ENCODE measurements at regions not wholly inside any gene's neighbourhood (a gene's known extent, or its start where the extent isn't known, plus 50 kb on each side); places are given as distances from the start of the nearest gene placed in this dataset.

DNA sequence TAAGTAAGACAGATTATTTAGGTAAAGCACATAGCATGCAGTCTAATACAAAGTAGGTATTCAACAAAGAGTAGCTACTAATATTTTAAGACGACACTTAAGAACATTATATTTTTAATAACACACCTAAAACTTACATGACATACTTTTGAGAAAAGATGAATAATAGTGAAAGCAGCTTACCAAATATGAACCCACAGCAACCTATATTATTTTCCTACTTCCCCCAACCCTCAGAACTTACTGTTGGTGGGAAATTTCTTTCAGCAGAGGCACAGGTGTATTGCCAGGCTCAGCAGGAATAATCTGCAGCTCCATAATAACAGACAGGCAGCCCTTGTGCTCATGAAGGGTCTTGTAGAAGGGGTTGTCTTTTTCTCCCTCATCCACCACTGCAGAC lies 498.9 kb downstream of the GLUD2 start:
- WGBS, 2 donors = 83% methylated on average over 1 of the region's 1 CpG
- Histone ChIP-seq H3K27me3 (no peaks in the 10 kb centered on the region), H3K9me3 (no peaks in the 10 kb centered on the region), H3K4me3 (replicated peaks in 1 of 3) (no peak overlapping the region), H3K27ac (no peak overlapping the region), H3K36me3 (no peaks in the 10 kb centered on the region), H3K4me1 (no peaks in the 10 kb centered on the region)
- no peak for DNase-seq
- intact Hi-C loops (cut with DNase I) = no loop called here
- TF ChIP-seq POLR2A (IDR thresholded peaks at IDR 0.05) = no peak
- TF ChIP-seq, protein P1, sequence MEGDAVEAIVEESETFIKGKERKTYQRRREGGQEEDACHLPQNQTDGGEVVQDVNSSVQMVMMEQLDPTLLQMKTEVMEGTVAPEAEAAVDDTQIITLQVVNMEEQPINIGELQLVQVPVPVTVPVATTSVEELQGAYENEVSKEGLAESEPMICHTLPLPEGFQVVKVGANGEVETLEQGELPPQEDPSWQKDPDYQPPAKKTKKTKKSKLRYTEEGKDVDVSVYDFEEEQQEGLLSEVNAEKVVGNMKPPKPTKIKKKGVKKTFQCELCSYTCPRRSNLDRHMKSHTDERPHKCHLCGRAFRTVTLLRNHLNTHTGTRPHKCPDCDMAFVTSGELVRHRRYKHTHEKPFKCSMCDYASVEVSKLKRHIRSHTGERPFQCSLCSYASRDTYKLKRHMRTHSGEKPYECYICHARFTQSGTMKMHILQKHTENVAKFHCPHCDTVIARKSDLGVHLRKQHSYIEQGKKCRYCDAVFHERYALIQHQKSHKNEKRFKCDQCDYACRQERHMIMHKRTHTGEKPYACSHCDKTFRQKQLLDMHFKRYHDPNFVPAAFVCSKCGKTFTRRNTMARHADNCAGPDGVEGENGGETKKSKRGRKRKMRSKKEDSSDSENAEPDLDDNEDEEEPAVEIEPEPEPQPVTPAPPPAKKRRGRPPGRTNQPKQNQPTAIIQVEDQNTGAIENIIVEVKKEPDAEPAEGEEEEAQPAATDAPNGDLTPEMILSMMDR (IDR thresholded peaks at IDR 0.05) = no peak

- no peak for TF ChIP-seq POLR2A (IDR thresholded peaks at IDR 0.05)
- TF ChIP-seq, protein P1 (IDR thresholded peaks at IDR 0.05) = no peak
- no peaks in the 10 kb centered on the region for H3K9me3 ChIP-seq
- H3K27ac ChIP-seq = no peak overlapping the region
- DNase-seq = no peak
- no peaks in the 10 kb centered on the region for H3K36me3 ChIP-seq
- H3K4me3 ChIP-seq (replicated peaks in 1 of 3) = no peak overlapping the region
- no peaks in the 10 kb centered on the region for H3K4me1 ChIP-seq
- intact Hi-C loops (cut with DNase I) = no loop called here
- 64% methylated on average over 2 of the region's 2 CpGs for WGBS, 2 donors
- no peaks in the 10 kb centered on the region for H3K27me3 ChIP-seq
Observed at GRCh38 chrX:121558886-121559285, 511.5 kb downstream of the GLUD2 start.

DNA sequence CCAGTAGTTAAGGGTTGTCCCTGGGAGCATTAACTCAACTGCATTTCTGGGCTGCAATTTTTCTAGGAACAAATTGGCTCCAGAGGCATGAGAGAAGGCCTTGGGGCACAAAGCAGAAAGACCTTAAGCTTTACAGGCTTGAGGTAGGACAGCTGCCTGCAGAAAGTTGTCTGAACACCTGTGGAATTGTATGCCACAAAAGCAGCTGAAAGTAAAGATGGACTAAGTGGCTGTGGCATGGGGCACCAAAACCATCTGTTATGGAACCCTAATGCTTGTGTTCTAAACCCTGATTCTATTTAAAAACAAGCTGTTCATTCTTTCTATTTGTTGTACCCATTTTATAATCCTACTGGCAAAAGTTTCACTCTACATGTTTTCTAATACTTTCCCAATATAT lies 515.2 kb downstream of the GLUD2 start:
- no peak for TF ChIP-seq POLR2A (IDR thresholded peaks at IDR 0.05)
- intact Hi-C loops (cut with DNase I) = no loop called here
- H3K4me3 ChIP-seq (replicated peaks in 1 of 3) = no peak overlapping the region
- no peak for DNase-seq
- no peaks in the 10 kb centered on the region for H3K9me3 ChIP-seq
- H3K27ac ChIP-seq = no peak overlapping the region
- H3K36me3 ChIP-seq = no peaks in the 10 kb centered on the region
- H3K27me3 ChIP-seq = no peaks in the 10 kb centered on the region
- H3K4me1 ChIP-seq = no peaks in the 10 kb centered on the region

DNA sequence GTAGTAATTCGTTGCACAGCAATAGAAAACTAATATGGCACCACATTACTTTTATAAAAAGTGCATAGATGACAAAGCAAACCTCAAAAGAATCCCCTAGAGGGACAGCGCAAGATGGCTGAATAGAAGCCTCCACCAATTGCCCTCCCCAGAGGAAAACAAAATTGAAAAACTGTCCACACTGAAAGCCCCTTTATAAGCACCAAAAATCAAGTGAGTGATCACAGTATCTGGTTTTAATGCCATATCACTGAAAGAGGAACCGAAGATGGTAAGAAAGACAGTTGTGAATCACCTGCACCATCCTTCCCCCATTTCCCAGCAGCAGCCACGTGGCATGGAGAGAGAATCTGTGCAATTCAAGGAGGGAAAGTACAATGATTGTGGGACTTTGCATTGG lies 522.2 kb downstream of the GLUD2 start:
- TF ChIP-seq POLR2A (IDR thresholded peaks at IDR 0.05) = no peak
- TF ChIP-seq, protein P1 (IDR thresholded peaks at IDR 0.05) = no peak
- Histone ChIP-seq H3K4me3 (replicated peaks in 1 of 3) (no peak overlapping the region), H3K4me1 (peaks cover 0 to 6% of the 10 kb centered on the region in 2 donors), H3K27ac (no peak overlapping the region), H3K27me3 (no peaks in the 10 kb centered on the region), H3K36me3 (no peaks in the 10 kb centered on the region), H3K9me3 (no peaks in the 10 kb centered on the region)
- intact Hi-C loops (cut with DNase I) = no loop called here
- 81 to 87% methylated on average over 4 of the region's 4 CpGs for WGBS, 2 donors
- no peak for DNase-seq

- H3K4me1 ChIP-seq = peaks cover 0 to 6% of the 10 kb centered on the region in 2 donors
- no peaks in the 10 kb centered on the region for H3K9me3 ChIP-seq
- H3K27me3 ChIP-seq = no peaks in the 10 kb centered on the region
- no peak for TF ChIP-seq POLR2A (IDR thresholded peaks at IDR 0.05)
- TF ChIP-seq, protein P1 (IDR thresholded peaks at IDR 0.05) = no peak
- DNase-seq = no peak
- intact Hi-C loops (cut with DNase I) = no loop called here
- WGBS, 2 donors = 20% methylated on average over 1 of the region's 4 CpGs; no CpG with 5 or more reads in 1 of the 2 donors
- H3K36me3 ChIP-seq = no peaks in the 10 kb centered on the region
- H3K4me3 ChIP-seq (replicated peaks in 1 of 3) = no peak overlapping the region
- H3K27ac ChIP-seq = no peak overlapping the region
Observed at GRCh38 chrX:121570072-121570841, 522.8 kb downstream of the GLUD2 start.

Data from thyroid gland (tissue), 4 donors.